ENCODE measurements at regions not wholly inside any gene's neighbourhood (a gene's known extent, or its start where the extent isn't known, plus 50 kb on each side); places are given as distances from the start of the nearest gene placed in this dataset.

GRCh38 chr12:115362339-115362976 is 678.5 kb upstream of the TBX3 start:
- no peaks in the 10 kb centered on the region for H3K9me3 ChIP-seq
- H3K4me2 ChIP-seq, result peak overlapping the region; percentile 31; the same call in 1 of the 2 replicates
- CTCF ChIA-PET, result interaction anchor here (1.2 kb wide), 1 partner anchor 33 kb away, joined by 4 read pairs; no protein-coding TSS in a partner anchor
- H3K4me3 ChIP-seq (ENCODE audit: low read depth in 2 of 2, low read length in 1 of 2), result no peak overlapping the region
- peaks cover 8% of the 10 kb centered on the region in 2 experiments; a peak in 3 of 4 replicates for H3K4me1 ChIP-seq (ENCODE audit: control insufficient read depth in 1 of 2, insufficient read depth in 2 of 2, low read depth in 1 of 2, low read length in 1 of 2)
- H3K27me3 ChIP-seq (ENCODE audit: insufficient read depth), result no peaks in the 10 kb centered on the region
- no peaks in the 10 kb centered on the region for H3K9me2 ChIP-seq
- H2AFZ ChIP-seq (ENCODE audit: low read depth), result no peak overlapping the region
- no peaks in the 10 kb centered on the region for H3K79me2 ChIP-seq (ENCODE audit: insufficient read depth)
- H3K9ac ChIP-seq, result no peak overlapping the region
- H3F3A ChIP-seq (replicated peaks; ENCODE audit: insufficient read depth), result peaks cover 5% of the 10 kb centered on the region
- H3K27ac ChIP-seq (ENCODE audit: low read depth in 2 of 2, low read length in 1 of 2), result peak overlapping the region in 1 of 2 experiments; percentile 39; a peak in 1 of 4 replicates
- WGBS (ENCODE audit: low lambda C conversion rate), result 31% methylated on average over 4 of the region's 4 CpGs
- TF ChIP-seq YY1 (IDR thresholded peaks at IDR 0.05; ENCODE audit: low read depth) (no peak), POLR2AphosphoS5 (IDR thresholded peaks at IDR 0.05; ENCODE audit: low read depth, low read length) (no peak), FOXJ3 (CRISPR knock-in tag; IDR thresholded peaks at IDR 0.05) (no peak), TCF12 (IDR thresholded peaks at IDR 0.05) (peak; percentile 75), MXI1 (IDR thresholded peaks at IDR 0.05; ENCODE audit: low read depth, low read length) (0 out of 2 replicates have a peak, but pooled peaks have one; percentile 42), CTCF (IDR thresholded peaks at IDR 0.05) (peak; percentile 55), FOXM1 (IDR thresholded peaks at IDR 0.05; ENCODE audit: low read depth) (no peak), GABPA (IDR thresholded peaks at IDR 0.05; ENCODE audit: low read depth) (no peak), SMC3 (IDR thresholded peaks at IDR 0.05; ENCODE audit: low read depth, low read length) (peak; percentile 11; the same call in 1 of the 2 replicates), GATA2 (CRISPR knock-in tag; IDR thresholded peaks at IDR 0.05) (peak; percentile 53; the same call in 1 of the 2 replicates), RCOR1 (IDR thresholded peaks at IDR 0.05; ENCODE audit: low read length) (peak; percentile 71), TEAD4 (IDR thresholded peaks at IDR 0.05; ENCODE audit: borderline replicate concordance, insufficient read depth) (no peak), EP300 (IDR thresholded peaks at IDR 0.05; ENCODE audit: borderline replicate concordance in 1 of 2, low read depth in 1 of 2, low read length in 1 of 2) (peak; percentile 29 to 76; a peak in 2 of 4 replicates), RXRA (IDR thresholded peaks at IDR 0.05; ENCODE audit: borderline replicate concordance, low read depth) (no peak), JUND (IDR thresholded peaks at IDR 0.05) (0 out of 2 replicates have a peak, but pooled peaks have one; percentile 16), USF1 (IDR thresholded peaks at IDR 0.05; ENCODE audit: borderline replicate concordance, low read depth) (no peak), CHD2 (IDR thresholded peaks at IDR 0.05; ENCODE audit: low read length, partially characterized antibody) (no peak), MEF2A (IDR thresholded peaks at IDR 0.05; ENCODE audit: borderline replicate concordance, low read depth) (no peak), RAD21 (IDR thresholded peaks at IDR 0.05; ENCODE audit: low read length) (peak; percentile 32)
- TF ChIP-seq, protein P1, sequence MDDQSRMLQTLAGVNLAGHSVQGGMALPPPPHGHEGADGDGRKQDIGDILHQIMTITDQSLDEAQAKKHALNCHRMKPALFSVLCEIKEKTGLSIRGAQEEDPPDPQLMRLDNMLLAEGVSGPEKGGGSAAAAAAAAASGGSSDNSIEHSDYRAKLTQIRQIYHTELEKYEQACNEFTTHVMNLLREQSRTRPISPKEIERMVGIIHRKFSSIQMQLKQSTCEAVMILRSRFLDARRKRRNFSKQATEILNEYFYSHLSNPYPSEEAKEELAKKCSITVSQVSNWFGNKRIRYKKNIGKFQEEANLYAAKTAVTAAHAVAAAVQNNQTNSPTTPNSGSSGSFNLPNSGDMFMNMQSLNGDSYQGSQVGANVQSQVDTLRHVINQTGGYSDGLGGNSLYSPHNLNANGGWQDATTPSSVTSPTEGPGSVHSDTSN (IDR thresholded peaks at IDR 0.05), result no peak
- TF ChIP-seq, protein P2, sequence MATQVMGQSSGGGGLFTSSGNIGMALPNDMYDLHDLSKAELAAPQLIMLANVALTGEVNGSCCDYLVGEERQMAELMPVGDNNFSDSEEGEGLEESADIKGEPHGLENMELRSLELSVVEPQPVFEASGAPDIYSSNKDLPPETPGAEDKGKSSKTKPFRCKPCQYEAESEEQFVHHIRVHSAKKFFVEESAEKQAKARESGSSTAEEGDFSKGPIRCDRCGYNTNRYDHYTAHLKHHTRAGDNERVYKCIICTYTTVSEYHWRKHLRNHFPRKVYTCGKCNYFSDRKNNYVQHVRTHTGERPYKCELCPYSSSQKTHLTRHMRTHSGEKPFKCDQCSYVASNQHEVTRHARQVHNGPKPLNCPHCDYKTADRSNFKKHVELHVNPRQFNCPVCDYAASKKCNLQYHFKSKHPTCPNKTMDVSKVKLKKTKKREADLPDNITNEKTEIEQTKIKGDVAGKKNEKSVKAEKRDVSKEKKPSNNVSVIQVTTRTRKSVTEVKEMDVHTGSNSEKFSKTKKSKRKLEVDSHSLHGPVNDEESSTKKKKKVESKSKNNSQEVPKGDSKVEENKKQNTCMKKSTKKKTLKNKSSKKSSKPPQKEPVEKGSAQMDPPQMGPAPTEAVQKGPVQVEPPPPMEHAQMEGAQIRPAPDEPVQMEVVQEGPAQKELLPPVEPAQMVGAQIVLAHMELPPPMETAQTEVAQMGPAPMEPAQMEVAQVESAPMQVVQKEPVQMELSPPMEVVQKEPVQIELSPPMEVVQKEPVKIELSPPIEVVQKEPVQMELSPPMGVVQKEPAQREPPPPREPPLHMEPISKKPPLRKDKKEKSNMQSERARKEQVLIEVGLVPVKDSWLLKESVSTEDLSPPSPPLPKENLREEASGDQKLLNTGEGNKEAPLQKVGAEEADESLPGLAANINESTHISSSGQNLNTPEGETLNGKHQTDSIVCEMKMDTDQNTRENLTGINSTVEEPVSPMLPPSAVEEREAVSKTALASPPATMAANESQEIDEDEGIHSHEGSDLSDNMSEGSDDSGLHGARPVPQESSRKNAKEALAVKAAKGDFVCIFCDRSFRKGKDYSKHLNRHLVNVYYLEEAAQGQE (IDR thresholded peaks at IDR 0.05; ENCODE audit: low read depth, low read length), result no peak
- TF ChIP-seq, protein P3, sequence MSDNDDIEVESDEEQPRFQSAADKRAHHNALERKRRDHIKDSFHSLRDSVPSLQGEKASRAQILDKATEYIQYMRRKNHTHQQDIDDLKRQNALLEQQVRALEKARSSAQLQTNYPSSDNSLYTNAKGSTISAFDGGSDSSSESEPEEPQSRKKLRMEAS (IDR thresholded peaks at IDR 0.05; ENCODE audit: low read depth), result 0 out of 2 replicates have a peak, but pooled peaks have one; percentile 37
- peak; percentile 36 for DNase-seq
- H4K20me1 ChIP-seq (ENCODE audit: insufficient read depth), result no peaks in the 10 kb centered on the region
- POLR2A ChIA-PET, result no interaction called here
- no peaks in the 10 kb centered on the region for H3K36me3 ChIP-seq (replicated peaks in 1 of 2; ENCODE audit: control insufficient read depth in 1 of 2, insufficient read depth in 2 of 2, low read length in 1 of 2)

Measured in SK-N-SH (cell line).